BLaER1 (cell line): ENCODE measurements at regions not wholly inside any gene's neighbourhood (a gene's known extent, or its start where the extent isn't known, plus 50 kb on each side); places are given as distances from the start of the nearest gene placed in this dataset.

Experiments
- H3K27ac ChIP-seq: shearing (Covaris generic); formaldehyde crosslinking; 2 replicates; pipeline ENCODE4 v1.8.1; 2022
- H3K27me3 ChIP-seq: shearing (Covaris generic); formaldehyde crosslinking; 2 replicates; pipeline ENCODE4 v1.8.1; 2022
- H3K36me3 ChIP-seq: shearing (Covaris generic); formaldehyde crosslinking; 2 replicates; pipeline ENCODE4 v1.8.1; 2022
- H3K4me1 ChIP-seq: shearing (Covaris generic); formaldehyde crosslinking; 2 replicates; pipeline ENCODE4 v1.8.1; 2022
- H3K4me2 ChIP-seq: shearing (Covaris generic); formaldehyde crosslinking; 2 replicates; pipeline ENCODE4 v1.8.1; 2022
- H3K4me3 ChIP-seq: shearing (Covaris generic); formaldehyde crosslinking; 2 replicates; pipeline ENCODE4 v1.8.1; 2022
- H3K9ac ChIP-seq: shearing (Covaris generic); formaldehyde crosslinking; 2 replicates; pipeline ENCODE4 v1.8.1; 2022
- H3K9me3 ChIP-seq: shearing (Covaris generic); formaldehyde crosslinking; 2 replicates; pipeline ENCODE4 v1.8.1; 2022
- H4K20me1 ChIP-seq: shearing (Covaris generic); formaldehyde crosslinking; 2 replicates; pipeline ENCODE4 v1.8.1; 2022
- Cebpa-rat ChIP-seq: shearing (Covaris generic); IDR thresholded peaks from 2 replicates; pipeline ENCODE4 v1.8.1; 2022

DNA sequence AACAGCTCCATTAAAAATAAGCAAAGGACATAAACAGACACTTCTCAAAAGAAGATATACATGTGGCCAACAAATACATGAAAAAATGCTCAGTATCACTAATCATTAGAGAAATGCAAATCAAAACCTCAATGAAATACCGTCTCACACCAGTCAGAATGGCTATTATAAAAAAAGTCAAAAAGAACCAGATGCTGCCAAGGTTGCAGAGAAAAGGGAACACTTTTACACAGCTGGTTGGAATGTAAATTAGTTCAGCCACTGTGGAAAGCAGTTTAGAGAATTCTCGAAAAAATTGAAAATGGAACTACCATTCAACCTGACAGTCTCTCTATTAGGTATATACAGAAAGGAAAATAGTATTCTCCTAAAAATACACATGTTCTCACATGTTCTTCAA lies 102.4 kb upstream of the FIBIN start:
- Histone ChIP-seq H3K4me2 (no peak overlapping the region), H3K36me3 (no peaks in the 10 kb centered on the region), H3K4me1 (no peaks in the 10 kb centered on the region), H3K9ac (no peak overlapping the region), H3K9me3 (no peaks in the 10 kb centered on the region), H3K27ac (no peak overlapping the region), H3K27me3 (no peaks in the 10 kb centered on the region), H3K4me3 (no peak overlapping the region), H4K20me1 (no peaks in the 10 kb centered on the region)
- no peak for TF ChIP-seq Cebpa-rat

DNA sequence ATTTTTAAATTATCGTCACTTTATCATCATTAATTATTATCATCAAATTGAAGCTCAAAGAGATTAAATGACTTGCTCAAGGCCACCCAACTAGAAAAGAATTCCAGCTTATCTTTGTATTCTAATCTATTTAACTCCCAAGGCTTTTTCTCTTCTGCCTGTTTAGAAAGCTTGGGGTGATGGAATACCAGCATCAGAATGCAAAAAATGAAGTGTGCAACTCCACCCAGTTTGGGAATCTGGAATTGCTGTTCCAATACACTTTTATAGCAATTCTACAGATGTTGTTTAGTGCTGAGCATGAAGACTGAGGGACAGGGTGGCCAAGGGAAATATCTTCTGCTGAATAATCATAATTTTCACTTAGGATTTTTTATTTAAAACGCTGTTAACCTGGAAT lies 97.2 kb upstream of the FIBIN start:
- H3K4me2 ChIP-seq: no peak overlapping the region

DNA sequence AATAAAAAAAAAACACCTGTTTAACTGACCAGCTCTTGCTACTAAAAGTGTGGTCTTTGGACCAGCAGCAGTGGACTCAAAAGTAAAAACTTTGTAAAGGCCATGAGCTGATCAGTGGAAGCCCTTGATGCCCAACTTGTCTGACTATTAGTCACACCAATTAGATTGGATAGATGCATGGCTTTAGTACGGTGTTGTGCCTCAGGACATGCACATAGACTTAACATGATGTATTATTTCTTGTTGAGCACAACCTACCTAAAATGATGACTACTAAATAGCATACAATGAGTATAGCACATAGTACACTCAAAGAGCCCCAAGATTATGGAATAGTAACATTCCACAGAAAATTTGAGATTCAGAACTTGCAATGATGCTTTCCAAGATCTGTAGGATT lies 95.1 kb upstream of the FIBIN start:
- H3K9ac ChIP-seq: no peak overlapping the region

More for the DNA sequence above, 97.2 kb upstream of the FIBIN start:
- H3K4me1 ChIP-seq: no peaks in the 10 kb centered on the region
- H3K36me3 ChIP-seq: no peaks in the 10 kb centered on the region
- no peak overlapping the region for H3K9ac ChIP-seq
- no peaks in the 10 kb centered on the region for H3K27me3 ChIP-seq
- no peak overlapping the region for H3K4me3 ChIP-seq
- H3K9me3 ChIP-seq: no peaks in the 10 kb centered on the region
- no peak overlapping the region for H3K27ac ChIP-seq
- no peaks in the 10 kb centered on the region for H4K20me1 ChIP-seq
- no peak for TF ChIP-seq Cebpa-rat

DNA sequence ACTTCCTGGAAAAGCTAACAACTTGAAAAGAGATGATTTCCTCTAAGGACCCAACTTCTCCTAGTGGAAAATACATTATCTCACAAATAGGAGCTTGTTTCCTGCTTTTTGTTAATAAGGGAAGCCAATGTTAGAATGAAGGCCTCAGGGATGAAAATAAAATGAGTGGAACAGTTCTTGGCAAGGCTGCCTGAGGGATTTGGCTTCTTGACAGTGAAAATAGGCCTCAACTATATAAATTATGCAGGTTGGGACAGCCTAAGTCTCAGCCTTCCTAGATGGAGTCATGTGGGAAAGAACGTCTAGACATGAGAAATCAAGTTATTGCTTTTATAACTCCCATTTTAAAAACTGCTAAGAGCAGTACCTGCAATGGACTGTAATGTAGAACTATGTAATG lies 92.8 kb upstream of the FIBIN start:
- Histone ChIP-seq H4K20me1 (no peaks in the 10 kb centered on the region), H3K27ac (no peak overlapping the region), H3K36me3 (no peaks in the 10 kb centered on the region), H3K27me3 (no peaks in the 10 kb centered on the region), H3K9me3 (no peaks in the 10 kb centered on the region), H3K4me2 (no peak overlapping the region), H3K9ac (no peak overlapping the region), H3K4me3 (no peak overlapping the region), H3K4me1 (no peaks in the 10 kb centered on the region)
- TF ChIP-seq Cebpa-rat: no peak

More for the DNA sequence above, 95.1 kb upstream of the FIBIN start:
- H3K27ac ChIP-seq: no peak overlapping the region
- TF ChIP-seq Cebpa-rat: no peak
- H3K27me3 ChIP-seq: no peaks in the 10 kb centered on the region
- no peak overlapping the region for H3K4me3 ChIP-seq
- H3K9me3 ChIP-seq: no peaks in the 10 kb centered on the region
- H3K4me2 ChIP-seq: no peak overlapping the region
- H3K4me1 ChIP-seq: no peaks in the 10 kb centered on the region
- H3K36me3 ChIP-seq: no peaks in the 10 kb centered on the region
- no peaks in the 10 kb centered on the region for H4K20me1 ChIP-seq

DNA sequence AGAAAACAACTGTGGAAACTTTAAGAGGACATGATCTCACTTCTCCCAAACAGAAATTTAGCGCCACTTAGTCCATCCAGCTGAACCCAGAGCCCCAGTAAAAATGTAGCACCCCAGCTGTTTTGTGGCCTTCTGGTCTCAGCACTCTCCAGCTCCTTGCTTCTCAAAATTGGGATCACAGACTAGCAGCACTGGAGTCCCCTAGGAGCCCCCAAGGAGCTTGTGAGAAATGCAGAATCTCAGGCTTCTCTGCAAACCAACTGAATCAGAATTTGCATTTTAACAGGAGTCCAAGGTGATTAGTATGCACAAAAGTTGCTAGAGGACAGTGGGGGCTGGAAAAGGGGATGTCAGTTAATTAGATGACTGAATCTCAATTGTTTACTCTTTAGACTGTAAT lies 89.8 kb upstream of the FIBIN start:
- no peak overlapping the region for H3K27ac ChIP-seq
- no peaks in the 10 kb centered on the region for H3K27me3 ChIP-seq
- no peaks in the 10 kb centered on the region for H3K36me3 ChIP-seq
- H3K4me2 ChIP-seq: no peak overlapping the region
- H3K9ac ChIP-seq: no peak overlapping the region
- no peaks in the 10 kb centered on the region for H3K4me1 ChIP-seq
- H3K9me3 ChIP-seq: no peaks in the 10 kb centered on the region
- no peak for TF ChIP-seq Cebpa-rat
- no peaks in the 10 kb centered on the region for H4K20me1 ChIP-seq
- H3K4me3 ChIP-seq: no peak overlapping the region

DNA sequence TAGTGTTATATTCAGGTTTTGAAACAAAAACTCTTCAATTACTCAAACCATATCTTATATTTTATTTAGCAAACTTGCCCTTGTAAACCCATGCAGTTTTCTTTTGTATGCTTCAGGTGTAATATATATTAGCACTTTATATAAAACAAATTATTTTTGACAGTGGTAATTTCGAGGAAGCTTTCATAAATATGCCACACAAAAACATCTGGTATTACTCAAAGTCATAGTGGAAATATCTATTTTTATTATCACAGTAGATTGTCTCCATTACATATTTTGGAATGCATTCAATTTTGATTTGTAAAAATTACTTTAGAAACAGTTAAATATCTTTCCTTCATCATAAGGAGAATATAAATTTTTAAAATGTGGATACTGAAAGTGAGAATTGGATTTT lies 89.1 kb upstream of the FIBIN start:
- no peaks in the 10 kb centered on the region for H4K20me1 ChIP-seq
- no peaks in the 10 kb centered on the region for H3K36me3 ChIP-seq
- no peaks in the 10 kb centered on the region for H3K27me3 ChIP-seq
- no peak overlapping the region for H3K4me3 ChIP-seq
- no peak for TF ChIP-seq Cebpa-rat
- no peak overlapping the region for H3K4me2 ChIP-seq
- H3K27ac ChIP-seq: no peak overlapping the region
- no peaks in the 10 kb centered on the region for H3K9me3 ChIP-seq
- no peak overlapping the region for H3K9ac ChIP-seq
- H3K4me1 ChIP-seq: no peaks in the 10 kb centered on the region

DNA sequence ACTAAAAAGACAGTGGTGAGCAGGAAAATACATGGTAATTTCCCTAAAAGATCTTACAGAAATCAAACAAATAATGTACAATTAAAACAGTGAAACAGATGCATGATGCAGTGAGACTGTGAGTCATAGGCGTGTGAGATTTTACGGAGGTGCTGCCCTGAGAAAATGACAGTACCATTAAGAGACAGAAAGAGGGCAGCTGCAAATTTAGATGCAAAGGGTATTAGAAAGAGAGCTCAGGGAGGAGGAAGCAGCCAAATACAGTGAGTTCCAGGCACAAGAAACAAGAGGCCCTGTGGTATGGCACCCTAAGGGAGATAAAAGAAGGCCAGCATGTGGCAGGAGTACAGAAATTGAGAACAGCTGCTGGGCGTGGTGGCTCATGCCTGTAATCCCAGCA lies 88.5 kb upstream of the FIBIN start:
- Histone ChIP-seq H3K27me3 (no peaks in the 10 kb centered on the region), H3K9ac (no peak overlapping the region), H3K36me3 (no peaks in the 10 kb centered on the region), H3K4me2 (no peak overlapping the region), H4K20me1 (no peaks in the 10 kb centered on the region), H3K4me1 (no peaks in the 10 kb centered on the region), H3K27ac (no peak overlapping the region), H3K9me3 (no peaks in the 10 kb centered on the region), H3K4me3 (no peak overlapping the region)
- no peak for TF ChIP-seq Cebpa-rat

DNA sequence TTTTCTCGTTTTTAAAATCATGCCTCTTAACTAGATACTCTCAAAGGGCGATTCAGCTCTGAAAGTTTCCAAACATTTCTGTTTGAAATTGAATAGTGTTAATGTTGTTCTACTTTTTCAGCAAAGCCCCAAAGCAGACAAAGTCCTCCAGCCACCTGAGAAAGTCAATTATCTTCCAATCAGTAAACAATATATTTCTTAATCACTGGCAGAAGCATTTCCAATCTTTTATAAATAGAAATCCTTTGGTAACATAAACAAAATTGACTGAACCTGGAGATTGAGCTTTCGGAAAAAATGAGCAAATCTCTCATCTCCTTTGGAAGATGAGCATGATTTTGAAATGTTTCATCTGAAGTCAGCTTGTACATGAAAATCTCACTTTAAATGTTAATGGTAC lies 84.4 kb upstream of the FIBIN start:
- Histone ChIP-seq H3K4me2 (no peak overlapping the region), H4K20me1 (no peaks in the 10 kb centered on the region), H3K9me3 (no peaks in the 10 kb centered on the region), H3K36me3 (no peaks in the 10 kb centered on the region), H3K4me1 (no peaks in the 10 kb centered on the region), H3K27me3 (no peaks in the 10 kb centered on the region), H3K27ac (no peak overlapping the region), H3K9ac (no peak overlapping the region), H3K4me3 (no peak overlapping the region)
- TF ChIP-seq Cebpa-rat: no peak

DNA sequence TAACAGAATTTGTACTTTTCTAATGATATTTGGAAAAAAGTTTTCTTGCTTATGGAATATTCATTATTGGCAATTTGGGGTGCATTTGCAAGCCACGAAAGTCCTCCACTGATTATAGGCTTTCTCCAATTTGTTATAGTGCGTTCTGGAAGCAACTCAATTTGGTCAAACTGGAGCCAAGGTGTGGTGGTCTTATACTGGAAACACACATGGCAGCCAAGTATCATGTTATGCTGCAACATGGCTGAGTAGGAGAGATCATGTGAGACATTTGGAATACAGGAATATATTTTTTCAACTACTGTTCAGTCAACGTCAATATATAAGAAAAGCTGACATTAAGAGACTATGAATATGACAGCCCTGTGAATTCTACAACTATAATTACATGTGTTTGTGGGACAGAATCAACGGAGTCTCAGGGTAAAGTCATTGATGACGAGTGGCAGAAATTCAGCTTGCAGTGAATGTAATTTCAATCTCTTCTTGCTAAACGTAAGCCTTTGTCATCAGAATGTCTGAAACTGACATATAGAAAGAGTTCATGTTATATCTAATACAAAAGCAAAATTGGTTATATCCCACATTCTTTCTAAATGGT lies 83.8 kb upstream of the FIBIN start:
- Histone ChIP-seq H3K27me3 (no peaks in the 10 kb centered on the region), H3K9ac (no peak overlapping the region), H3K27ac (no peak overlapping the region), H4K20me1 (no peaks in the 10 kb centered on the region), H3K4me2 (no peak overlapping the region), H3K4me1 (no peaks in the 10 kb centered on the region), H3K9me3 (no peaks in the 10 kb centered on the region), H3K36me3 (no peaks in the 10 kb centered on the region), H3K4me3 (no peak overlapping the region)
- TF ChIP-seq Cebpa-rat: no peak

DNA sequence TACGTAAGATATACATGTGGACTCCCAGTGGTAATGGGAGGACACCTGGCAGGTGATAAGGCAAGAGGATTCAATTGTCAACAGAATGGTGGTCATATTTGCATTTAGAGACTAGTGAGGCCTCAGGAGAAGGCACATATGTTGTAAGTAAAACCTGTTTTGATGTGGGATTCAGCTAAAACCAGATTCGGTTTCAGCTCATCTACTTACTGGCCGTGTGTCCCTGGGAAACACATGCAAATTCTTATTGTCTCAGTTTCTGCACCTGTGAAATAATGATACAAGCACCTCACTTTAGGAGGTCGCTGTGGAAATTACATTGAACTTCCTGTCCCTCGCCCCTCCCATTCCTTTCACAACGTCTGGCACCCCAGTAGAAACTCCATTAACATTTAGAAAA lies 78.9 kb upstream of the FIBIN start:
- Histone ChIP-seq H3K4me2 (no peak overlapping the region), H3K27me3 (no peaks in the 10 kb centered on the region)

DNA sequence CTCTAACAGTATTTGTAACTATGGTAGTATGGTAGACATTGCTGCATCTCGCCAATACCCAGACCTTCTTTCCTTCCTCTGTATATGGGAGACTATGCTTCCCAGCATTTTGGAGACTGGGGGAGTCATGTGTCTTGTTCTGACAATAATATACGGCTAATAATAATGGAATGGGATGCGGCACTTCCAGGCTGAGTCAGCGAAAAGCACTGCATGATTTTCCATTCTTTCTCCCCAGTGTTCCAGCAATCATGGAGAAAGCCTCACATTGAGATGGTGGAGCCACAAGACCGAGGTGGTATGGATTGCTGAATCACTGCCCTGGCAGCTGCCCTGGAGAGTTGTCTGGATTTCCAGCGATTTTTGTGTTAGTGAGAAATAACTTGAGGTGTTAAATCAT lies 77.1 kb upstream of the FIBIN start:
- H3K4me2 ChIP-seq: no peak overlapping the region
- no peaks in the 10 kb centered on the region for H4K20me1 ChIP-seq
- no peaks in the 10 kb centered on the region for H3K4me1 ChIP-seq
- no peak overlapping the region for H3K27ac ChIP-seq
- no peaks in the 10 kb centered on the region for H3K9me3 ChIP-seq
- no peak for TF ChIP-seq Cebpa-rat
- no peaks in the 10 kb centered on the region for H3K27me3 ChIP-seq
- no peaks in the 10 kb centered on the region for H3K36me3 ChIP-seq
- H3K4me3 ChIP-seq: no peak overlapping the region
- H3K9ac ChIP-seq: no peak overlapping the region

More for the DNA sequence above, 78.9 kb upstream of the FIBIN start:
- Histone ChIP-seq H3K9ac (no peak overlapping the region), H3K9me3 (no peaks in the 10 kb centered on the region), H4K20me1 (no peaks in the 10 kb centered on the region), H3K27ac (no peak overlapping the region), H3K4me3 (no peak overlapping the region), H3K36me3 (no peaks in the 10 kb centered on the region), H3K4me1 (no peaks in the 10 kb centered on the region)
- no peak for TF ChIP-seq Cebpa-rat
